GM12874 (cell line): ENCODE measurements at regions not wholly inside any gene's neighbourhood (a gene's known extent, or its start where the extent isn't known, plus 50 kb on each side); places are given as distances from the start of the nearest gene placed in this dataset.

Experiments
- TF ChIP-seq, protein P1 (sequence below): IDR thresholded peaks from 2 replicates; pipeline ENCODE4 v1.5.1; 2011; ENCODE audit warnings: low read depth, mild to moderate bottlenecking, control low read depth, low read length, moderate library complexity; ENCODE audit not compliant: insufficient read depth

DNA sequence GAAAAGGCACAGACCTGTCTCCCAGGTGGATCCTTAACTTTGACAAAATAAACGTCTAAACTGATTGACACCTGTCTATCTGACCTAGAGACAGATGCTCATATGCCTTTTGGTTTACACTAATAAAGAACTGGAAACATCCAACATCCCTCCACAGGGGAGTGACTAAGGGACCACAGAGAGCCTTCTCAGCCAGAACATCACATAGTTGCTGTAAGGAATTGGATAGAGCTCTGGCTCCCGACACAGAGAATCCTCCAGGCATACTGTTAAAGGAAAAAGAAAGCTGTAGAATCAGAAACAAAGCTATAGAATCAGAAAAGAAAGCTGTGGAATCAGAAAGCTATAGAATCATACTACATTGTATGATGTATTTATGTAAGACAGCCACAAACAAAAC lies 258.8 kb downstream of the STK31 start:
- TF ChIP-seq, protein P1, sequence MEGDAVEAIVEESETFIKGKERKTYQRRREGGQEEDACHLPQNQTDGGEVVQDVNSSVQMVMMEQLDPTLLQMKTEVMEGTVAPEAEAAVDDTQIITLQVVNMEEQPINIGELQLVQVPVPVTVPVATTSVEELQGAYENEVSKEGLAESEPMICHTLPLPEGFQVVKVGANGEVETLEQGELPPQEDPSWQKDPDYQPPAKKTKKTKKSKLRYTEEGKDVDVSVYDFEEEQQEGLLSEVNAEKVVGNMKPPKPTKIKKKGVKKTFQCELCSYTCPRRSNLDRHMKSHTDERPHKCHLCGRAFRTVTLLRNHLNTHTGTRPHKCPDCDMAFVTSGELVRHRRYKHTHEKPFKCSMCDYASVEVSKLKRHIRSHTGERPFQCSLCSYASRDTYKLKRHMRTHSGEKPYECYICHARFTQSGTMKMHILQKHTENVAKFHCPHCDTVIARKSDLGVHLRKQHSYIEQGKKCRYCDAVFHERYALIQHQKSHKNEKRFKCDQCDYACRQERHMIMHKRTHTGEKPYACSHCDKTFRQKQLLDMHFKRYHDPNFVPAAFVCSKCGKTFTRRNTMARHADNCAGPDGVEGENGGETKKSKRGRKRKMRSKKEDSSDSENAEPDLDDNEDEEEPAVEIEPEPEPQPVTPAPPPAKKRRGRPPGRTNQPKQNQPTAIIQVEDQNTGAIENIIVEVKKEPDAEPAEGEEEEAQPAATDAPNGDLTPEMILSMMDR = no peak

GRCh38 chr7:23969443-23969842 lies 259.4 kb downstream of the STK31 start:
- TF ChIP-seq, protein P1 = no peak

GRCh38 chr7:23970193-23970592 lies 260.2 kb downstream of the STK31 start:
- TF ChIP-seq, protein P1 = no peak

GRCh38 chr7:23971031-23971430 lies 261.0 kb downstream of the STK31 start:
- TF ChIP-seq, protein P1 = no peak

DNA sequence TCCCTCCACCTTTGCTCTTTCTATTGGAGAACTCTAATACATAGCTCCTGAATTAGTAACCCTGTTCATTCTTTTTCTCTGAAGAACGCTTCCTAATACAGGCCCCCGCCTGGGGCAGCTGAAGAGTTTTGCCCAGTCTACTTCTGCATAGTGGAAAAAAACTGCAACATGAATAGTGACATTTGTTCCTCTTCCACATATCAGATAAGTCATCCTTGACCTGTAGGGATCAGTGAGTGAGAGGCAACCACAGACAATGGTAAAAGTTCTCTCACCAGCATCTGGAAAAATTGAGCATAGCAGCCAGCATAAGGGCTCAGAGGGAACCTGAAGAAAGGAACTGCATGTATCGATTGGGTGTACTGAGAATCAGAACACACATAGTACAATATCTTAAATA lies 262.0 kb downstream of the STK31 start:
- TF ChIP-seq, protein P1 = no peak

- TF ChIP-seq, protein P1 = no peak
Observed at GRCh38 chr7:23973264-23973663, 263.2 kb downstream of the STK31 start.

DNA sequence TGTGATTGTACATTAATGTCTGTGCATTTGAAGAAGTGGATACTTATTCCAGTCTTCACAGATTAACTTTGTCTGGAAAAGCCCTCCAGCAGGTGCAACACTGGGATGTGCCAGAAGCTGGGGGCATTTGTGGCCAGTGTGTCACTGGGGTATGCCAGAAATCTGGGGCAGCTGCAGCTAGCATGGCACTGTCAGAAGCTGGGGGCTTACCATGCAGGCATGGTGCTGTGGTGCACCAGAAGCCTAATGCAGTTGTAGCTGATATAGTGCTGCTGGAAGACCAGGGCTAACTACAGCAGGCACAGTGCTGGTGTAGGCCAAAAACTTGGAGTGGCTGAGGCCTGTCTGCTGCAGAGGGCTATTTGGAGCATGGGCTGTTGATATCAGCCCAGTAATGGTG lies 270.1 kb downstream of the STK31 start:
- TF ChIP-seq, protein P1 = no peak

DNA sequence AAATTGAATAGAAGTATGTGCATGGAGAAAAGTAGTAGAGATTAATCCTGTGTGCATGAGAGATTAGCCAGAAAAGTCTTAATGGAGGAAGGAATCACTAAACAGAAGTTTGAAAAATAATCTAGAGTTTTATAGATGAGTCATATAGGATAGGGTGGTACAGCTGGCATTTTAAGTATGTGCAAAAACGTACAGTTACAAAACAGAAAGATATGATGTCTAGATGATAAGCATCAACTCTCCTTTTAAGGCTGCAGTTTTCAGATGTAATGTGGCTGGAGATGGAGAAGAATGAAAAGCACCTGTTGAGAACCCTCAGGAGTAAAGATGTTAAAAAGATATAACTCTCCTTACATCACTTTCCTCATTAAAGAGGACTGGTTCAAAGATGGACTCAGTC lies 271.3 kb downstream of the STK31 start:
- TF ChIP-seq, protein P1 = no peak
